Esophagus muscularis mucosa (tissue), 3 donors: ENCODE measurements at regions not wholly inside any gene's neighbourhood (a gene's known extent, or its start where the extent isn't known, plus 50 kb on each side); places are given as distances from the start of the nearest gene placed in this dataset.

Source experiments
- CTCF ChIP-seq, 3 experiments: fragments of 200-600 bp in 2 of 3; fragments of 450-650 bp in 1 of 3; sonication (generic) in 2 of 3; IDR thresholded peaks; one replicate each; pipeline ENCODE4 v1.5.1; 2017 to 2019; ENCODE audit warnings: antibody characterized with exemption in 3 of 3, mild to moderate bottlenecking in 2 of 3, moderate library complexity in 1 of 3
- POLR2A ChIP-seq: fragments of 450-650 bp; IDR thresholded peaks from one replicate; pipeline ENCODE4 v1.6.1; 2017; ENCODE audit warnings: antibody characterized with exemption, moderate library complexity, mild to moderate bottlenecking, low read depth

GRCh38 chr12:42669553-42669952 is 80.0 kb upstream of the PRICKLE1 start:
- TF ChIP-seq CTCF (IDR thresholded peaks at IDR 0.05), result no peak
- no peak for TF ChIP-seq POLR2A
